Effector CD4-positive, alpha-beta T cell (primary cell): ENCODE measurements at regions not wholly inside any gene's neighbourhood (a gene's known extent, or its start where the extent isn't known, plus 50 kb on each side); places are given as distances from the start of the nearest gene placed in this dataset.

Source experiments
- DNase-seq: peaks from one replicate; pipeline ENCODE4 v3.0.0-alpha.2; 2020

DNA sequence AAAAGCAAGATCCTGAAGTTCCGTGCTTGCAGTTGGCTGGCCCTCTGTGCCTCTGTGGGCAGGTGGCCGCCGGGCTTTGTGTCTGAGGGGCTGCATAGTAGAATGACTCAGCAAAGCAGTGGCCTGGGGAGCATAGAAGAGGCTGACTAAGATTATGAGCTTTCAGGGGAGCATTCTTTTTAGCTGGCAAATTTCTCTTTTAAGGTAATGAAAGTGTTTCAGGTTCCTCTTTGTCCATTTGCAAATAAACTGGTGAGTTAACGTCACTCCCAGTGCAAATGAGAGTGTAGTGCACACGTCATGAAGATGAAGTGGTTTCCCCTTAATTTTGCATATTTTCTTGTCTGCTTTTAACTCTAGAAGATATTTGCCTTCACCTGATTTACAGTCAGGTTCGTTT is 98.6 kb downstream of the BCL2L11 start:
- no peak for DNase-seq

DNA sequence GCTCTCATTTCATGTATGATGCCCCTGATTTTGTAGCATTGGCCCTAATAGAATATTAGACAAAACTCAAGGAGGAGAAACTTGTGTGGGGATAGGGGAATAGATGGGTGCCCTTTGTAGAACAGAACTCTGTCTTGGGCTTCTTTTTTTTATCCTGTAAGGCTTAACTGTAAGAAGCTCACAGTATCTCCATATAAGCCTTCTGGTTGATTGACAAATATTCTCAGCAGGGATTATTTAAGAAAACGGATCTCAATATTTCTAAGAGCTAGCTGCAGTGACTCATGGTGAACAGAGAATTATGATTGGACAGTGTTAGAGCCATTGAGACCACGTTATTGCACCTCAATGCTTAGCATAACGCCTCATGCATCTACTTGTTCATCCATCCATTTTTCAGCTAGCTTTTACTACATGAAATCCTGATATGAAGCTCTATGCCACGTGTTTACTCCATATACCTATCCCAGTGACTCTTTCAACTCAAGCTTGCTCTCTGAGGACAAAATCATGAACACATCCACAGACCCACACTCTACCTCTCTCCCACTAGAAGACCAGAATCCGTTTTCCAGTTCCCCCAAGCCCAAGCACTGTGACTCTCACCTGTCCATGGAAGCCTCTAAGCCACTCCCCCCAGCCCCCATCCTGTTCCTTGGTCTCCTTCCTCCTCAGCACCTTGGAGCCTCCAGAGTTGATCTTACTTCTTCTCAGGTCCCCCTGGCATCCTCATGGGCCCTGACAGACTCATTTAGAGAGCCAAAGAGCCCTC is 99.2 kb downstream of the BCL2L11 start:
- DNase-seq: no peak

DNA sequence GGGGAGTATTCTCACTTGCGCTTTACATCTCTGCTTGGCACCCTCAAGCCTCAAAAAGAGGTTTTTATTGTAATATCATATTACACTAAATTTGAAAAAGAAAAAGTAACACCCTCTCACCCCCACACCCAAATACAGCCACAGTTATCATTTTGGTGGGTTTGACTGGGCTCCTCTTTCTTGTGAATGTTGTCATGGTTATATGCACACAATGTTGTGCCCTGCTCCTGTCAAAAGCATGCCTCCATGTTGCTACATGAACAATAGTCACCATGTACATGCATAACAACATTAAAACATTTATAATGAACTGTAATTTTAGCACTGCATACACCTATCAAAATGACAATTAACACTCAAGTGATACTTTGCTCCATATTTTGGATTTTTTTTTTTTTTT is 100.2 kb downstream of the BCL2L11 start:
- no peak for DNase-seq

DNA sequence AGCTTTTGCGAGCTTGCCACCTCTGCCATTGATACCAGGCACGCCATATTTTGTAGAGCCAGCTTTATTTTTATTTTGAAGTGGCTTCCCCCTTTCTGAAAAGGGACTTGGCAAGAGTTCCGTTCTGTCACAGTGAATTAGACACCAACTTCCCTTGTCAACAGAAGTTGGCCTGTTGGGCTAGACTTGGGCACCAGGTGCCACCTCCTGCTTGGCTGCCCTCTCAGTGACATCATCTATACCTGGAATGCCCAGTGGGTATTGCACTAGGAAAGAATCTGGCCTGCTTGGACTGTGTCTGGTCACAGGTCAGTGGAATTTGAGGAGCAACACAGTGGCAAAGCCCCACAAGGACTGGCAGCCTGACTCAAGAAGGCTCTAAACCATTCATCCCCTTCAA is 101.0 kb downstream of the BCL2L11 start:
- DNase-seq: no peak

DNA sequence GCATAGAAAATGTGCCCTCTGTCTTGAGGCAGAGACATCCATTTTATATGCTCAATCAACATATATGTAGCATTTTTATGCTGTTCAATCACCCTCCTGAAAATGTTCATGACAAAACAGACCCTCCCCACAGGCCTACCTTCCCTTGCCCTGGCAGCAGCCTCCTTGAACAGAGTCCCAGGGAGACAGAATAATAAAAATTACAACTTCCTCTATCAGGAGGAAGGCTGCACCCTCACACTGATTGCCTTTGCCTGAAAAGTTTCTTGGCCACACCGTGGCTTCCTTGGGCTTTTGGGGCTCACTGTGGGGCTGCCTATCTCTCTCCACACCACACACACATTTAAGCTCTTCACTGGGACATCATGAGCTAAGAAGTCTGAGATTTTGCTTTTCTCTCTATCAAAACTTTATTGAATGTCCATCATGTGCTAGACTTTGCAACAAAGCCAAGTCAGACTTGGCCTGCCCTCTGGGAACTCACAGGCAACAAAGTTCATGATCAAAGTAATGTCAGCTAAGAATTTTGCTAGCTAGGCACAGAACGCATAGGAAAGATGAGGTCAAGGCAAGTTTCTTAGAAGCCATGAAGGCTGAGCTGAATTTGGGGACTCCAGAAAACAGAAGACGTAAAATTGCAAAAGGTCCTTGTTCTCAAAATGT is 101.6 kb downstream of the BCL2L11 start:
- no peak for DNase-seq

DNA sequence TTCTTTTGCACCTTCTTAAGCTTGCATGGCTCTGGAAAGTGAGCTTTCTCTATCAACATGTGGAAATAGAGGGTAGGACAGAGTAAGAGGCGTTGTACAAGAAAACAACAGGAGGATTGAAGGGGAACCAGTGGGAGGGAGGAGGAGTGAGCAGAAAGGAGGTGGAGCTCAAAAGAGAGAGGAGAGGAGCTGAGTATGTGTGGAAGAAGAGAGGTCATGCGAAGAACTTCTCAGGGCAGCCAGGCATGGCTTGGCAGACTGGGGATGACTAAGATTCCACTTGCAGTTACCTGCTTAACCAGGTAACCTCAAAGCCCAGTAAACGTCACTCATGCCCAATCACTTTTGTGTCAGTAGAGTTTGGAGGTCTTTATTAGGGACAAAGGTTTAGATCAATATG is 105.1 kb downstream of the BCL2L11 start:
- DNase-seq: no peak

DNA sequence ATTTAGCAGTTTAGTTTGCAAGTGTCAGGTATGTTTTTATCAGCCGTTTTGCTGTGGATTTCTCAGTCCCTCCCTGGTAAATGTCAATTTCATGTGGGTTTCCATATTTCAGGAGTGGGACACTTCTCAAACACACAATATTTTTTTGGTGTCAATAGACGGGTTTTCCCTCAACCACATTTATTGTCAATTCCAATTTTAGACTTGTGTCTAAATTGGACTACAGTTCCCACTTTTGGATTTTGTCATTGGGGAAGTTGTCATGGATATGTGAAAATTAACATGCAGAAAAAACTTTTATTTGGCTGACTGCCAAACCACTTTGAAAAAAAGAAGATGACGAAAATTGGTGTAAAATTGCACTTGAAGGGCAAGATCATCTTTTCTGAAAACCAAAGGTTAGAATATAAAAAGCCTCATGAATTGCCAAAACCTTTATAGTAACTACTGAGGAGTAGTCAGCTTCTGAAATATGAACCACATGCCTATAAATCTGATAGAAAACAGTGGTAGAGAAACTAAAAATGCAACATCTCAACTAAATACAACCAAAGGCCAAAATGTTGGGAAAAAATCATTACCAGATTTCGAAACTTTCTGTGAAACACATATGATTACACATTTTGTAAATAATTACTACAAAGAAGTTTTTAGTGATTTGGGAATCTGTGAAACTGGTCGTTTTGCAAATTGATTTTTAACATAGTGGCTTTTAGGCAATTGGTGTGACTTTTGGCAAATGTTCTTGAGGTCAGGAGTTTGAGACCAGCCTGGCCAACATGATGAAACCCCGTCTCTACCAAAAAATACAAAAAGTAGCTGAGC is 106.4 kb downstream of the BCL2L11 start:
- no peak for DNase-seq

DNA sequence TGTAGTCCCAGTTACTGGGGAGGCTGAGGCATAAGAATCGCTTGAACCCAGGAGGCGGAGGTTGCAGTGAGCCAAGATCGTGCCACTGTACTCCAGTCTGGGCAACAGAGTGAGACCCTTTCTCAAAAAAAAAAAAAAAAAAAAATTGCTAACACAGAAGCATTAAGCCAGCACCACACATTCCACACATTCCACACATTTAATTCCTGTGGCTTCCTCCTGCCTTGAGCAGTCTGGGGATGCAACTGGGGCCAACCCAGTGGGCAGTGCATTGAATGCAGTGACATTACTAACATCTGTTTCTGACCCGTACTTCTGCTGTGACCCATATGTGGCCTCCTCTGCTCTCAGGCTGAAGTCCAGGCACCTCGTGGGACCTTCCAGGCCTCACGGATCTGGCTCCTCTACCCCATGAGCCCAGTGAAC is 107.0 kb downstream of the BCL2L11 start:
- no peak for DNase-seq

DNA sequence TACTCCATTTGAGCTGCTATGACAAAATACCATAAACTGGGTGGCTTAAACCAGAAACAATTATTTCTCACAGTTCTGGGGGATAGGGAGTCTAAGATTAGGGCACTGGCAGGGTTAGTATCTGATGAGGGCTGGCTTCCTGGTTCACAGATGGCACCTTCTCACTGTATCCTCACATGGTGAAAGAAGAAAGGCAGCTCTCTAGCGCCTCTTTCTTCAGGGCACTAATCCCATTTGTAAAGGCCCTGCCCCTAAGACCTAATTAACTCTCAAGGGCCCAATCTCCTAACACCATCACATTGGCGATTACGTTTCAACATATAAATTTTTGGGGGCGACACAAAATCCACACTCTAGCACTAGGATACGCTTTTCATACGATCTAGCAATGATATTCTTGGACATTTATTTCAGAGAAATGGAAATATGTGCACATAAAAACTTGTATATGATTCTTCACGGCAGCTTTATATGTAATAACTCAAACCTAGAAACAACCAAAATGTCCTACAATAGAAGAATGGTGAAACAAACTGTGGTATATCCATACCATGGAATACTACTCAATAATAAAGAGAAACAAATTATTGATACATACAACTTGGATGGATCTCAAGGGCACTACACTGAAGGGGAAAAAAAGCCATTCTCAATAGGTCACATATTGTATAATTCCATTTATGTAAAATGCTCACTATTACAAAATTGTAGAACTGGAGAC is 111.0 kb downstream of the BCL2L11 start:
- DNase-seq: no peak

DNA sequence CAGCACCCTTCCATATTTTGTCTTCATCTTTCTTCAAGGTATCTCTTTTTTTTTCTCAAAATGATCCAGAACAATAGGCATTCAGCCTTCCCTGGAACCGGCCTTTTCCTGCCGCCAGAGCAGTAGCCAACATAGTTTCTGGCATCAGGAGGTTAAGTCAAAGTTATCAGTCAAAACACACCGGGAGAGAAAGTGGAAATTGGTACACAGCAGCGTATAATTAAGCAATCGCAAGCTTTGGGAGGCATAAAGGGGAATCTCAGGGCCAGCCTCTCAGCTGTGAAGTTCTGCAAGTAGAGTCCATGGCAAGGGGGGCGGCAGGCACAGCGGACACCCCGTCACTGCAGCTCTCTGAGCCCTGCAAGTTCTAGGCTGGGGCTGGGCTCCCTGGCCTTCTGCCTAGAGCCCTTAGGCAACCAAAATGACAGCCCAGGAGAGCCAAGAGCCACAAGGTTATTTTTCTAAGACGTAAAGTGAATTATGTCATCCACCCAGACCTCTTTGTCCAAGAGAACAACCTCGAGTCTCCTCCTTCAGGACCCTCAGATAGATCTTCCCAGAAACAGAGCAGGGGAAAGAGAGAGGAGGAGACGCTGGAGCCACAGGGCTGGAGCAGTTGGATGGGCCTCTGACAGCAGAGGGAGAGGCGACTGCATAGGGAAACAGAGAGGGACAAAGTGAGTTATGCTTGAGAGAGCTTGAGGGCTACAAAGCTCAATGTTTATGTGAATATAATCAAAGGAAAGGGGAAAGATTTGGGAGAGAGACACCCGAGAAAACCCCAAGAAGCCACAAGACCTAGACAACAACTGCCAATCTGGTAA is 114.7 kb downstream of the BCL2L11 start:
- DNase-seq: no peak

DNA sequence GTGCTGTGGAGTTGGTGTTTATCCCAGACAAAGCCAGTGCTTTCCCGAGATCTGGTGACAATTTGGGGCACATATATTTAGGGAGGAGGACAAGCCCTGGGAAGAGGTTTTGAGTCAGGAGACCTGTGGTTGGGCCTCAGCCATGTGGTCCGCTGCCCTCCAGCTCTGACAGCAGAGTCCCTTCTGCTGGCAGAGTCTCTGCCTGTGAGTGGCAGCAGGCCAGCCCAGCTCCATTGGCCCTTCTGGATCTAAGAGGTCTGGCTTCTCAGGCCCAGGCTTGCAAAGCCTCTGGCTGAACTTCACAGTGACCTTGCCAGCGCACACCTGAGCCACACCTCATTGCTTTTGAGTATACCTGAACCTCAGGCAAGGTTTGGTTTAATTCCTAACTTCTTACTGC is 115.3 kb downstream of the BCL2L11 start:
- no peak for DNase-seq

DNA sequence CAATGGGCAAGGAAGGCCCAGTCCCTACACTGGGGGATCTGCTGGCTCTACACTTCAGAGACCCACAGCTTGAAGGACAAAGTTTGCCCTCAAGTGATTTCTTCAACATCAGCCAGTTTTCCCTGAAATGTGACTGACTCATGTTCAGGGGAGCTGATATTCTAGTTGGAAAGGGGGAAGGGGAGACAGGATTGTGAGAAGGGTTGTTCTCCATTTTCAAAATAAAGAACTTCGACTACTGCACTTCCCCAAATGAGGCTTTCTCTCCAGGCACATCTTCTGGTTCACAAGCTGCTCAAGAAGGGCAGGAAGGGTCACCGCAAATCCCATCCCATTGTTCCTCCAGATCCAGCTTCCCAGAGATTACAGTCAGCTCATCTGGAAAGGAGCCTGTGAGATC is 117.6 kb downstream of the BCL2L11 start:
- no peak for DNase-seq

DNA sequence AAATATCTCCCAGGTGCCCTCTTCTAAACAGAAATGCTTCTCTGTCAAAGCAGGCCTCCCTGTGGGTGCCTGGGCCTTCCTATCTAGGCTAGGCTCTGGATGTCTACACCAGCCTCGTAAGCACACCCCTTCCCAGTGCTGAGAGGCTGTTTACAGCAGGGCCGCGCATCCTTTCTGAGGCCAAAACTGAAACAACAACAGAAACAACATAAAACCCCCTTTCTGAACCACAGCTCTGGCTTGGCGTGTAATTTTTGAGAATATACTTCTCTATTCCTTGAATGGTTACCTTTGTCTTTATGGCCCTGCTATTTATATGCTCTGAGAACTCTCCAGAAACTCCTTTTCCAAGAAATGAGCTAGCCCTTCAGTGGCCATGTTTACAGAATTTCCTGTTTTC is 118.4 kb downstream of the BCL2L11 start:
- no peak for DNase-seq

DNA sequence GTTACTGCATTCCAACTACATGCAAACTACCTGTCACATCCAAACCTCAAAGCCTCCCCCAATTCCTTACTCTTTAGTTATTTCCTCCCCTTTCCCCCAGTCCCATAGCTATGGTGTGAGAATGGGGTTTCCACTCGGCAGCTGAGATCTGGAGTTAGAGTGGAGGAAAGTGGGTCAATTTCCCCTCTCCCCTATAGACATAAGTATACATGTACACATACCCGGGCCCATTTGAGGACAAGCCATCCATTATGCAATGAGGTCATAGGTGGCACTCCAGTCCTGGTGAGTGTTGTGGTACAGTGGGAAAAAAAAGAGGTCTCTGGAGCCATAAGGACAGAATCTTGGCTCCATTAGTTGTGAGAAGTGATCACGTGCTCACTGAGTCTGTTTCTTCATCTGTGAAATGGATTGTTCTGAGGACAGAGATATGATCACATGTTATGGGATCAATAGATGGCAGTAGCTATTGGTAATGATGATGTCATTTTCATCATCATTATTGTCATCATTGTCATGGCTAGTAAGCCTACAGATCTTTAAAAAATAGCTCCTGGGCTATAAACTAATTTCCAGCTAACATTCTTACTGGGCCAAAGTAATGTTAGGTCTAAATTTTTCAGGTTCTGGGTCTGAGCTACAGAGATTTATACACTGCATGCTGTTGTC is 119.0 kb downstream of the BCL2L11 start:
- no peak for DNase-seq

DNA sequence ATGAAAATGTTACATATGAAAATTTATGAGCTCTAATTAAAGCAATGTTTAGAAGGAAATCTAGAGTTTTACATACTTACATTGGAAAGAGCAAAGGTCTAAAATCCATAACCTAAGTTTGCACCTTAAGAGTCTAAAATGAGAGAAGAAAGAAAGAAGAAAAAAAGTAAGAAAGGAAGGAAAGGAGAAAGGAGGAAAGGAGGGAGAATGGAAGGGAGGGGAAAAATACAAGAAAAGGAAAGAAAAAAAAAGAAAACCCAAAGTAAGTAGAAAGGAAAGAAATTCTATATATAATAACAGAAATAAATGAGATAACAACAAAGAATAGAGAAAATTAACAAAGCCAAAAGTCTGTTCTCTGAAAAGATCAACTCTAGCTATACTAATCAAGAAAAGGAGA is 122.6 kb downstream of the BCL2L11 start:
- no peak for DNase-seq

DNA sequence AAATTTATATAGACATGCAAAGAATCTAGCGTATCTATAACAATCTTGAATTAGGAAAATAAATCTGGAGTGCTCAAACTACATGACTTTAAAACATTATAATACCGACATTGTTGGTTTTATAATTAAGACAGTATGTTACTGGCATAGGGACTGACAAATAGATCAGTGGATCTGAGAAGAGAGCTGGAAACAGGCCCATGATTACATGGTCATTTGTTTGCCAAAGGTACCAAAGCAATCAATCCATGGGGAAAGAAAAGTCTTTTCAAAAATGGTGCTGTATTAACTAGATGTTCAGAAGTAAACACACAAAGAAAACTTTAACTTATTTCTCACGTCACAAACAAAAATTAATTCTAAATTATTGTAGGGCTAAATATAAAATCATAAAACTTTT is 124.2 kb downstream of the BCL2L11 start:
- no peak for DNase-seq

DNA sequence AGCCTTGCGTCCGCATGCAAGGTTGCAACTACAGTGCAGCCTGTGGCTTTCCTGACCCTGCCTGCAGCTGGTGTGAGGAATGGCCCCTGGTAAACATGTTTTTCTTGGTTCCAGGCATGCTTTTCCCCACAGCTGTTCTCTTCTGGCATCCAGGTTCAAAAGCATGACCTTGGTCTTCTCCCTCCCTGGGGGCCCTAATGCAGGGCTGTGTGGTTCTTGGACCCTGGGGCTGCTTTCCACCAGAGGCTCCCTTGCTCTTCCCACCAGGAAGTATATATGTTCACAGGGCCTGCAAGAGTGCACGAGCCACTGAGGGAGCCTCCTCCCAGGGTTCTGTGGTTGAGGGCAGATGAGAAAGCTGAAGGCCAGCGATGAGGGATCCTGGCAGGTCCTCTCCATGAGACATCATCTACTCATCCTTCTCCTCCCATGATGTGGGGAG is 125.9 kb downstream of the BCL2L11 start:
- DNase-seq: no peak

DNA sequence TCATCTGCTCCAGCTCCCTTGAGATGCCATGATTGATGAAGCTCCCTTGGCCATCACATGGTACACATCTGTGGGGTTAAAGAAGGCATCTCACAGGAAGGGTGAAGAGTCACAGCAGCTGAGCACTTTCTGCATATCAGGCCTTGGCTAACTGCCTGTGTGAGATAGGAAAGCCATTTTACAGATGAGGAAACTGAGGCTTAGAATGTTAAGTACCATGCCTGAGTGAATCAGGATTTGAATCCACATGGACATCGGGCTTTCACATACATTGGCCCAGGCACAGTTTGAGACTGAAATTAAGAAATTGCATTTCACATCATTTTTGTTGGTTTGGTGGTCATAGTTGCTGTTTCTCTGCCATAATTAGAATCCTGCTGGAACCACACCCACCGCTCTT is 126.8 kb downstream of the BCL2L11 start:
- DNase-seq: no peak

DNA sequence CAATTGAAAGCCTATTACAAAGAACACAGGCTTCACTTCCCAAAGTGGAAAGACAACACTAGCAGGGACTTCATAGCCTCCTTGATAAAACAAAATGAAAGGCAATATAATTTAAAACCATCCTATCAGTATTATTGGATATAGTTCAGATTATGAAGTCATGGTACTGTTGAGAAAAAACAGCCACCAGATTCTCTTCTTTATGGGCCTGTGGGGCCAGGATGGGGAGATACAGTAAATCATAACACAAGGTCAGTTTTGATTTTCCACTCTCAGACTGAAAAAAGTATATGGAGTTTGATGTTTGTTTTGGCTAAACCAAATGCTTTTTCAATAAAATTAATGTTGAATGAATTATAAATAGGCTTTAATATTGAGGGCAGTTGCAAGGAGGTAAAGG is 129.1 kb downstream of the BCL2L11 start:
- DNase-seq: no peak

DNA sequence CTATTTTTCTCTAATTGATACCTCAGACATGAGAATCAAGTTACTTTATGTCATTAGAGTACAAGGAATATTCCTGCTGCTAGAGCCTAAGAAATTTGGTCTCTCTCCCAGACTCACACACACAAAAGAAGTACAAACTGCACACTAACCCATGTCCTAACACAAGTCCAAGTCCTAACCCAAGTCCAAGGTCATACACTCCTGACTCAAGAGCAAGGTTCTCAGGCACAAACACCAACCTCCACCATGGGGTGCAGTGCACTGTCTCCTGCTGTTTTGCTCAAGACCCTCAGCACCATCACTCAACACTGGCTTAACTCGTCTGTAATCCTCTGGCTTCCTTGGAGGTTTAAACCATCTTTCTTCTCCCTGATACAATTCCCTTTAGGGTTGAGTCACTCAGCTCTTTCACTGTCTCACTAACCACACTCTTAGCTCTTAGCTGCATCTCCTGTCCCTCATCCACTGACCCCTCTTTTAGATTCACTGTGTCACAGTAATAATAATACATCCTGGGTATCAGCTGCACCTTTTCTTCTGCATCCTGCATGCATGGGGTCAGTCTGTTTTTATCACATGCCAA is 129.8 kb downstream of the BCL2L11 start:
- no peak for DNase-seq

DNA sequence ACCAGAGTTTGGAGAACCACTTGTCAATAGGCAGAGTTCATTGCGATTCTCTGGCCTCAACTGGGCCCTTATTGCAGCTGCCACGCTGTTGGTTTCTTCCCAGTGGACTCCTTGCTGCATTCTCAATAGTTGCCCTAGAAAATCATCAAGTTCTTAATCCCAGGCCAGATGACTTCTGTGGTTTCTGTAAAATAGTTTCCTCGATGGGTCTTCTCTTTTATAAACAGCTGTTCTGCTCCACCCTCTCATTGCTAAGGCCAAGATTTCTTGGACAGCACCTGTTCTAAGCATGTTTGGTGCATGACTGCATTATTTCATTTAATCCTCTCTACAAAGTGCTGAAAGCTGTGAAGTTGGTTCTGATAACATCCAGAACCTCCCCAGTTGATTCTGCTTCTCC is 131.0 kb downstream of the BCL2L11 start:
- no peak for DNase-seq
